Erythroblast (primary cell): ENCODE measurements at regions not wholly inside any gene's neighbourhood (a gene's known extent, or its start where the extent isn't known, plus 50 kb on each side); places are given as distances from the start of the nearest gene placed in this dataset.

Source experiments
- DNase-seq, 2 experiments: peaks; one replicate each; lab custom pipeline; 2025; lab: John Stamatoyannopoulos, UW
- GATA1 ChIP-seq: IDR thresholded peaks from 2 replicates; pipeline ENCODE4 v1.6.1; 2011; ENCODE audit warnings: low read depth, mild to moderate bottlenecking, control low read depth, low read length, moderate library complexity
- POLR2A ChIP-seq: IDR thresholded peaks from 2 replicates; pipeline ENCODE4 v1.6.1; 2011; ENCODE audit warnings: mild to moderate bottlenecking, low read length

GRCh38 chr2:49577041-49577440, 422.7 kb upstream of the FSHR start:
- no peak for DNase-seq
- TF ChIP-seq GATA1, result no peak
- TF ChIP-seq POLR2A, result no peak

- no peak for TF ChIP-seq GATA1
- TF ChIP-seq POLR2A, result no peak
- DNase-seq, result no peak
Measured at GRCh38 chr2:49569176-49569575, 414.9 kb upstream of the FSHR start.

GRCh38 chr2:49567811-49568600, 413.7 kb upstream of the FSHR start:
- DNase-seq, result no peak
- TF ChIP-seq GATA1 (no peak), POLR2A (no peak)

- no peak for DNase-seq
- TF ChIP-seq GATA1 (no peak), POLR2A (no peak)
Measured at GRCh38 chr2:49567021-49567420, 412.7 kb upstream of the FSHR start.

- TF ChIP-seq GATA1, result no peak
- no peak for TF ChIP-seq POLR2A
- DNase-seq, result no peak
Measured at GRCh38 chr2:49553658-49554057, 399.3 kb upstream of the FSHR start.

- no peak for TF ChIP-seq GATA1
- no peak for TF ChIP-seq POLR2A
- no peak for DNase-seq
Measured at GRCh38 chr2:49532702-49533101, 378.4 kb upstream of the FSHR start.

GRCh38 chr2:49515996-49516782, 361.9 kb upstream of the FSHR start:
- DNase-seq, result no peak
- TF ChIP-seq POLR2A, result no peak
- no peak for TF ChIP-seq GATA1

GRCh38 chr2:49514201-49514600, 359.9 kb upstream of the FSHR start:
- DNase-seq, result no peak
- TF ChIP-seq GATA1 (no peak), POLR2A (no peak)

- TF ChIP-seq GATA1 (no peak), POLR2A (no peak)
- DNase-seq, result peak; percentile 19 to 52
Measured at GRCh38 chr2:49490710-49491109, 336.4 kb upstream of the FSHR start.

- no peak for TF ChIP-seq GATA1
- TF ChIP-seq POLR2A, result no peak
- DNase-seq, result no peak
Measured at GRCh38 chr2:49487139-49487538, 332.8 kb upstream of the FSHR start.

- no peak for DNase-seq
- TF ChIP-seq GATA1 (no peak), POLR2A (no peak)
Measured at GRCh38 chr2:49480520-49480919, 326.2 kb upstream of the FSHR start.

GRCh38 chr2:49465157-49465831, 311.0 kb upstream of the FSHR start:
- DNase-seq, result no peak
- TF ChIP-seq GATA1, result no peak
- TF ChIP-seq POLR2A, result no peak

- no peak for DNase-seq
- no peak for TF ChIP-seq GATA1
- TF ChIP-seq POLR2A, result no peak
Measured at GRCh38 chr2:49459314-49459993, 305.1 kb upstream of the FSHR start.
